GM12878 (cell line): ENCODE measurements at regions not wholly inside any gene's neighbourhood (a gene's known extent, or its start where the extent isn't known, plus 50 kb on each side); places are given as distances from the start of the nearest gene placed in this dataset.

Experiments used
- ATAC-seq: fragments of 200-7000 bp; cut with Tn5 transposase; 3 replicates; pipeline ENCODE4 v1.9.1; 2020; ENCODE audit warnings: mild to moderate bottlenecking, moderate library complexity
- BruUV-seq: library from RNA; stranded (reverse); fragments of 400-500 nt; replicated peaks from 2 replicates; lab custom pipeline; 2021; lab: Mats Ljungman, UMichigan
- CTCF ChIA-PET: fragments of 300-600 bp; sonication (Branson Sonifier 250); formaldehyde crosslinking; extraction: SDS; loops from one replicate; lab custom pipeline; 2021; ENCODE audit warnings: inconsistent platforms; lab: Yijun Ruan, JAX
- POLR2A ChIA-PET: fragments of 350-600 bp; formaldehyde crosslinking; extraction: SDS; loops from one replicate; lab custom pipeline; 2021; ENCODE audit warnings: inconsistent platforms; lab: Charles Lee
- RAD21 ChIA-PET: fragments of 300-600 bp; sonication (Branson Sonifier 250); formaldehyde crosslinking; loops from one replicate; lab custom pipeline; 2023; ENCODE audit warnings: antibody characterized with exemption; ENCODE audit not compliant: unreplicated experiment; lab: Charles Lee
- SMC1A ChIA-PET: fragments of 300-600 bp; sonication (Branson Sonifier 250); formaldehyde crosslinking; loops from one replicate; lab custom pipeline; 2023; ENCODE audit not compliant: unreplicated experiment, uncharacterized antibody; lab: Charles Lee
- DNase-seq: peaks from one replicate; pipeline ENCODE4 v3.0.0-alpha.2; 2011; ENCODE audit warnings: low read depth, low spot score
- FAIRE-seq: peaks from 3 replicates; lab custom pipeline; 2011; peaks lifted over from hg19 to GRCh38; lab: Jason Lieb, UNC
- H2AFZ ChIP-seq: 2 replicates; pipeline ENCODE4 v1.6.0; 2011; ENCODE audit warnings: low read depth, low read length, control low read depth; ENCODE audit not compliant: control insufficient read depth
- H3K27ac ChIP-seq: 2 replicates; pipeline ENCODE4 v1.5.1; 2011; ENCODE audit warnings: control low read depth; ENCODE audit not compliant: control insufficient read depth, insufficient read depth
- H3K27me3 ChIP-seq, 2 experiments: replicated peaks in 1 of 2; 2 replicates each; pipeline versions ENCODE4 v1.6.0 to v1.6.1; 2011; ENCODE audit warnings: low read length in 1 of 2; ENCODE audit not compliant: control insufficient read depth in 2 of 2, insufficient read depth in 2 of 2
- H3K36me3 ChIP-seq, 2 experiments: 2 replicates each; pipeline ENCODE4 v1.5.1; 2011; ENCODE audit warnings: low read length in 1 of 2; ENCODE audit not compliant: control insufficient read depth in 2 of 2, insufficient read depth in 2 of 2
- H3K4me1 ChIP-seq: 2 replicates; pipeline ENCODE4 v1.6.1; 2011; ENCODE audit warnings: mild to moderate bottlenecking, low read length, moderate library complexity, mixed read lengths; ENCODE audit not compliant: control insufficient read depth, insufficient read depth
- H3K4me2 ChIP-seq: 2 replicates; pipeline ENCODE4 v1.6.0; 2011; ENCODE audit warnings: control low read depth; ENCODE audit not compliant: control insufficient read depth, insufficient read depth
- H3K4me3 ChIP-seq: fragments of 200-600 bp; sonication (generic); 2 replicates; pipeline ENCODE4 v1.5.1; 2016
- H3K79me2 ChIP-seq: 2 replicates; pipeline ENCODE4 v1.6.0; 2011; ENCODE audit warnings: low read length; ENCODE audit not compliant: control insufficient read depth, insufficient read depth
- H3K9ac ChIP-seq: 2 replicates; pipeline ENCODE4 v1.8.0; 2011; ENCODE audit warnings: low read length, control low read depth, mixed read lengths; ENCODE audit not compliant: control insufficient read depth, insufficient read depth
- H3K9me3 ChIP-seq: replicated peaks from 3 replicates; pipeline ENCODE4 v1.5.1; 2011; ENCODE audit warnings: mild to moderate bottlenecking, low read length; ENCODE audit not compliant: control insufficient read depth, insufficient read depth
- H4K20me1 ChIP-seq: 2 replicates; pipeline ENCODE4 v1.6.0; 2011; ENCODE audit not compliant: control insufficient read depth, insufficient read depth
- FOXK2 ChIP-seq: fragments of 450-650 bp; IDR thresholded peaks from 2 replicates; pipeline ENCODE4 v1.6.1; 2017; ENCODE audit warnings: mild to moderate bottlenecking, moderate library complexity
- IRF3 ChIP-seq: fragments of 450-650 bp; IDR thresholded peaks from 2 replicates; pipeline ENCODE4 v1.6.1; 2014; ENCODE audit warnings: mild to moderate bottlenecking
- MTA2 ChIP-seq: fragments of 450-650 bp; IDR thresholded peaks from 2 replicates; pipeline ENCODE4 v1.6.1; 2016; ENCODE audit warnings: low read depth, mild to moderate bottlenecking, moderate library complexity
- PAX5 ChIP-seq: IDR thresholded peaks from 2 replicates; pipeline ENCODE4 v1.6.1; 2011; ENCODE audit warnings: low read depth, low read length, borderline replicate concordance
- PBX3 ChIP-seq: IDR thresholded peaks from 2 replicates; pipeline ENCODE4 v1.6.1; 2011; ENCODE audit warnings: mild to moderate bottlenecking, low read depth, low read length, moderate library complexity; ENCODE audit not compliant: insufficient replicate concordance
- REST ChIP-seq: IDR thresholded peaks from 2 replicates; pipeline ENCODE4 v1.6.1; 2012; ENCODE audit warnings: mild to moderate bottlenecking, low read depth, low read length
- USF1 ChIP-seq: IDR thresholded peaks from 2 replicates; pipeline ENCODE4 v1.6.1; 2011; ENCODE audit warnings: borderline replicate concordance, low read depth, mild to moderate bottlenecking, moderate library complexity, mixed read lengths, low read length; ENCODE audit not compliant: insufficient read depth; ENCODE audit errors: extremely low read length
- ZBTB11 ChIP-seq: fragments of 450-650 bp; formaldehyde crosslinking; IDR thresholded peaks from 2 replicates; pipeline ENCODE4 v1.5.0; 2022; ENCODE audit warnings: mild to moderate bottlenecking, missing genetic modification characterization
- ZBTB40 ChIP-seq: fragments of 450-650 bp; IDR thresholded peaks from 2 replicates; pipeline ENCODE4 v1.6.1; 2016; ENCODE audit warnings: mild to moderate bottlenecking, moderate library complexity, borderline replicate concordance
- WGBS: methylation state at CpG from one replicate; pipeline ENCODE4 v1.1.6; 2016; ENCODE audit warnings: low lambda C conversion rate; ENCODE audit not compliant: insufficient replicate concordance, insufficient coverage; ENCODE audit errors: missing lambda C conversion rate; 5-methylcytosine and 5-hydroxymethylcytosine counted together
- in situ Hi-C: fragments of 300-500 bp; cut with MboI; formaldehyde crosslinking; loops from 9 replicates; pipeline ENCODE4 v1.14.3; 2018; ENCODE audit warnings: mixed read lengths
- intact Hi-C: fragments of 100-400 bp; cut with micrococcal nuclease; formaldehyde crosslinking; loops from one replicate; pipeline ENCODE4 v1.14.2; 2022; ENCODE audit not compliant: unreplicated experiment

GRCh38 chr6:155771822-155772221, 316.2 kb upstream of the NOX3 start:
- RAD21 ChIA-PET = no interaction called here
- no peaks in the 10 kb centered on the region for H3K9me3 ChIP-seq
- TF ChIP-seq PAX5 (no peak), MTA2 (no peak), ZBTB11 (CRISPR knock-in tag) (no peak), PBX3 (no peak), FOXK2 (no peak), REST (no peak), IRF3 (no peak), ZBTB40 (no peak), USF1 (no peak)

More at GRCh38 chr6:155771822-155772221, 316.2 kb upstream of the NOX3 start:
- POLR2A ChIA-PET = no interaction called here
- no peak for FAIRE-seq
- Histone ChIP-seq H4K20me1 (no peaks in the 10 kb centered on the region), H3K79me2 (no peaks in the 10 kb centered on the region), H3K4me3 (no peak overlapping the region), H3K4me2 (no peak overlapping the region), H3K27ac (no peak overlapping the region), H3K9ac (no peak overlapping the region), H3K4me1 (no peaks in the 10 kb centered on the region), H2AFZ (no peak overlapping the region), H3K36me3 (no peaks in the 10 kb centered on the region), H3K27me3 (no peaks in the 10 kb centered on the region; a peak in 1 of 4 replicates)
- peak; percentile 26; the same call in 1 of the 3 replicates for ATAC-seq
- intact Hi-C loops (no loop called here), in situ Hi-C loops (no loop called here)
- no peak for DNase-seq
- no TSS peak for BruUV-seq
- SMC1A ChIA-PET = no interaction called here
- 0% methylated on average over 1 of the region's 1 CpG for WGBS
- CTCF ChIA-PET = no interaction called here
